22Rv1 (cell line): ENCODE measurements at regions not wholly inside any gene's neighbourhood (a gene's known extent, or its start where the extent isn't known, plus 50 kb on each side); places are given as distances from the start of the nearest gene placed in this dataset.

ENCODE experiments used
- CTCF ChIP-seq: fragments of 450-650 bp; IDR thresholded peaks from 2 replicates; pipeline ENCODE4 v1.5.1; 2017; ENCODE audit warnings: mild to moderate bottlenecking
- ZFX ChIP-seq: fragments of 450-650 bp; IDR thresholded peaks from 2 replicates; pipeline ENCODE4 v1.6.1; 2017; ENCODE audit warnings: antibody characterized with exemption, borderline replicate concordance

- TF ChIP-seq CTCF (no peak), ZFX (no peak)
Measured at GRCh38 chr11:37442576-37442975, 844.5 kb upstream of the RAG2 start.
